ENCODE measurements at regions not wholly inside any gene's neighbourhood (a gene's known extent, or its start where the extent isn't known, plus 50 kb on each side); places are given as distances from the start of the nearest gene placed in this dataset.
"Not testable (repeated sequence)": the region's sequence is repeated elsewhere in the genome, so short reads cannot be mapped to it uniquely, and the experiment has no call there.

- DNase-seq (ENCODE audit: low spot score): not testable (repeated sequence)
Observed at GRCh38 chr3:154902495-154902894, 177.6 kb upstream of the MME start.

DNA sequence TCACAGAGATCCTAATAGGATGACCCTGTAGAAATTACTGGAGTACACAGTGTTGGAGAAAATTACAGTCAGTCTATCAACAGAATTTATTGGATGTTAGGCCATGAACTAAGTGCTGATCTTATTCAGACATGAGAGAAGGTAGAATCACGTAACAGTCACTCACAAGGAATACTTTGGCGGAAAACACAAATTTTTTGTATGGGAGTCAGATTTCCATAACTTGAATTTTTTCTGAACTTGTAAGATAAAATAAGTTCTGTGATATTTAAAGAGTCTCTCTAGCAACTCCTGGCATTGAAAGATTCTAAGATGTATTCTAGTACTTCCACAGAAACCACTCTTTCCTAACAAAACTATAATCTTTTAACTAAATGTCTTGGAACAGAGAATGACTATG lies 178.8 kb upstream of the MME start:
- DNase-seq (ENCODE audit: low spot score): no peak

DNA sequence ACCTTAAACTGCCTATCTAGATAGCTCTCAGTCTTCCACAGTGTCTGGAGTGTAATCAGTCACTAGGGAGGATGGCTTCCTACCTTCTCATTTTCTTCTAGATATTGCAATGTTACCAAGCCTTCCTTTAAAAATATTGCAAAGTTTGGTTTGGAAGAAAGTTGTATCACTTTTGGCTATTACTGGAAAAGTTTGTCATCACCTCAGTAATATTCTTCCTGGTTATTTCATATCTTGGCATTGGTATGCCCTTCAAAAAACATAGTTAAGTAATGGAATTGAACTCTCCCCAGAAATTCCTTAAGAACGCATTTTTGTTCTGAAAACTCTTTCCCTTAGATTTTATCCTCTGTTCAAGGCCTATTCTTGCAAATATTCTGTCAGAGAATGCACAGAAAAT lies 179.3 kb upstream of the MME start:
- no peak for DNase-seq (ENCODE audit: low spot score)

DNA sequence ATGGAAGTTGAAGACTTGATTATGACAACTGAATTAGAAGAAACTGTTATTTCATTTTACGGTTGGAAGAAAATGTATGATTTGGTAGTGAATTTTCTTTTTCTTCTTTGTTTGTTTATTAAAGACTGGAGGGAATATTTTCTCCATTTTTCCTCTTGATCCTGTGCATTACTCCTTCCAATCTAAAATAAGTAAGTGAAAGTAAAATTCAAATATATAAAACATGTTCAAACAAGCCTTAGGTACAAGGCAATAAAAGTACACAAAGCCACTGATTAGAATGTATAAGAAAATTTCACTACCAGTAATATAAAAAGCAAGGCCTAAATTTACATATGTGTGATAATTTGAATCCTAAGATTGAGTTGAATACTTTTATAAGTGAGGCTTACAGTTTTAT lies 181.2 kb upstream of the MME start:
- DNase-seq (ENCODE audit: low spot score): no peak

- no peak for DNase-seq (ENCODE audit: low spot score)
Observed at GRCh38 chr3:154898443-154898842, 181.7 kb upstream of the MME start.

- DNase-seq (ENCODE audit: low spot score): no peak
Observed at GRCh38 chr3:154893813-154894212, 186.3 kb upstream of the MME start.

DNA sequence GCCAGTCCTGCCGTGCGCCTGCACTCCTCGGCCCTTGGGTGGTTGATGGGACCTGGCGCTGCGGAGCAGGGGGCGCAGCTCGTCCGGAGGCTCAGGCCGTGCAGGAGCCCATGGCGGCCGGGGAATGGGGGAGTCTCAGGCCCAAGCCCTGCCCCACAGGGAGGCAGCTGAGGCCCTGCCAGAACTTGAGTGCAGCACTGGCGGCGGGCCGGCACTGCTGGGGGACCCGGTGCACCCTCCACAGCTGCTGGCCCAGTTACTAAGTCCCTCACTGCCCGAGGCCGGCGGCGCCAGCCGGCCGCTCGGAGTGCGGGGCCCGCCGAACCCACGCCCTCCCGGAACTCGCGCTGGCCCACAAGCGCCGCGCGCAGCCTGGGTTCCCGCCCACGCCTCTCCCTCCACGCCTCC lies 190.9 kb upstream of the MME start:
- no peak for DNase-seq (ENCODE audit: low spot score)

GRCh38 chr3:154887869-154888268 lies 192.2 kb upstream of the MME start:
- no peak for DNase-seq (ENCODE audit: low spot score)

GRCh38 chr3:154886437-154886836 lies 193.7 kb upstream of the MME start:
- no peak for DNase-seq (ENCODE audit: low spot score)

- DNase-seq (ENCODE audit: low spot score): no peak
Observed at GRCh38 chr3:154885418-154885817, 194.7 kb upstream of the MME start.

GRCh38 chr3:154884952-154885351 lies 195.2 kb upstream of the MME start:
- no peak for DNase-seq (ENCODE audit: low spot score)

- DNase-seq (ENCODE audit: low spot score): no peak
Observed at GRCh38 chr3:154875142-154875541, 205.0 kb upstream of the MME start.

DNA sequence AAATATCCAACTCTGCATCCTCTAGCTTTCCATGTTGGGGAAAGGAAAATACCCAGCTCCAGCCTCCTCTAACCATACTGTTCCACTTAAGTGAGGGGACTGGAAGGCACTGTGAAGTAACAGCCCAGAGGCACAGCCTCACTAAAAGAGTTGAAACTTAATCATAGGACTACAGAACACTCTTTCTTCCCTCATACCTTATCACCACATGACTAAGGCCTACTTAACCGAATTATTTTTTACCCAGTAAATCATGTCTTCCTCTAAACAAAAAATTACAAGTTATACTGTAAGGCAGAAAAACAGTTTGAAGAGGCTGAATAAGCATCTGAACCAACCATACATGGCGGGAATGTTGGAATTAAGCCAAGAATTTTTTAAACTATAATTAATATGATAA lies 207.4 kb upstream of the MME start:
- no peak for DNase-seq (ENCODE audit: low spot score)

GRCh38 chr3:154872074-154872473 lies 208.0 kb upstream of the MME start:
- DNase-seq (ENCODE audit: low spot score): no peak

DNA sequence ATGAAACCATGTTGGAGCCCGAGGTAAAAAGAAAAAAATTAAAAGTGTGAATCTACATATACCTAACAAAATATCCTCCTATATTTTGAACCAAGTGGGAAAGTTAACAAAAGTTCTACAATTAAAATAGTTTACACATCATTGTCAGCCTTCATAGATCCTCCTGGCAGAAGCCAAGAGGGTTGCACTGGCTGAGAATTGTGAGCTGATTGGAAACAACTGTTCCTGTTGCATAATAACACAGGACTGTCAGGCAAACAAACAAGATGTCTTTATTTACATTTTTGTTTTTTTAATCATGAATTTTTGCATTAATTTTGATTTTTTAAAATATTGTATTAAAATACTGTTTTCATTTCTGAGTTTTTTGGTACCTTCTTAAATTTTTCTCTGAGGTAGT lies 215.2 kb upstream of the MME start:
- DNase-seq (ENCODE audit: low spot score): no peak

- no peak for DNase-seq (ENCODE audit: low spot score)
Observed at GRCh38 chr3:154862265-154862664, 217.9 kb upstream of the MME start.

DNA sequence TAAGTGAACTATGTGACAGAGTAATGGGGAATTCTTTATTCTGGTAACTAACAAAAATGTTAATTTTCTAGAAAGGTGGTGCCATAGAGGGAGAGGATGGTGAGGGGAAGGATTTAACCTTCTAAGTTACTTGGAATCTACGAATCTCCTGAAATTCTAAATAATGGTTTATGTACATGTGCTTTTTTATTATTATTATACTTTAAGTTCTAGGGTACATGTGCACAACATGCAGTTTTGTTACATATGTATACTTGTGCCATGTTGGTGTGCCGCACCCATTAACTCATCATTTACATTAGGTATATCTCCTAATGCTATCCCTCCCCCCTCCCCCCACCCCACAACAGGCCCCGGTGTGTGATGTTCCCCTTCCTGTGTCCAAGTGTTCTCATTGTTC lies 227.1 kb upstream of the MME start:
- not testable (repeated sequence) for DNase-seq (ENCODE audit: low spot score)

DNA sequence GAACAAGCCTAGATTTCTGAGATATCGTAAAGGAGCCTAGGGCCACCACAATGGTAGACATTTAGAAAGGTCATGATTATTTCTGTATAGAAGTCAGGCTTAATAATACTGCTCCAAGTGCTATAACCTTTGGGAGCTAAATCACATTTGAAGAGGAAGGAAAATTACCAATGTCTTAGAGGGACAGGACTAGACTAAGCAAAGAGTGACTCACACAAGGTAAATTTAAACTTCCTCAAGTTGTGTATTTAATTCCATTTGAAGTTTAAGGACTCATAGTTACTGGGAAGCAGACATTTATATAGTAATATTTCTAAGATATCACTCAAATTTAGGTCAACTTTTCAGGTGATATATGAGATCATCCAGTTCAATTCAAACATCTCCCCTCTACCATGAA lies 227.6 kb upstream of the MME start:
- no peak for DNase-seq (ENCODE audit: low spot score)

- DNase-seq (ENCODE audit: low spot score): no peak
Observed at GRCh38 chr3:154851644-154852043, 228.5 kb upstream of the MME start.

- no peak for DNase-seq (ENCODE audit: low spot score)
Observed at GRCh38 chr3:154850921-154851320, 229.2 kb upstream of the MME start.

DNA sequence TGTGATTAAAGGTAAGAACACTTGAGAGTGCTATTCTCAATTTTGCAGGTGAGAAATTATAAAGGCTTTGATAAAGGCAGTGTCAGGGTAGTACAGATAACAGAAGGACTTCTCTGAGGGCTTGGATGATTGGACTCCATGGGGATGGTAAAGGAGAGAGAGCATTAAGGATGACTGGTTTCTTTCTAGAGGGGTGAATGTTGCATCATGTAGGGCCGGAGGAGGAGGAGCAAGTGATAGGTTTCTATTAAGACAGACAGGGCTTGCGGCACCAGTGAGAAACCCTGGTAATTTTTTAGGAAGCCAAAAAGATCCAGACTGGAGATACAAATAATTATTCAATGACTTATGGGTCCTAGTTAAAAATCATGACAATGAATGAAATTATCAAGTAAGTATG lies 230.7 kb upstream of the MME start:
- DNase-seq (ENCODE audit: low spot score): no peak

DNA sequence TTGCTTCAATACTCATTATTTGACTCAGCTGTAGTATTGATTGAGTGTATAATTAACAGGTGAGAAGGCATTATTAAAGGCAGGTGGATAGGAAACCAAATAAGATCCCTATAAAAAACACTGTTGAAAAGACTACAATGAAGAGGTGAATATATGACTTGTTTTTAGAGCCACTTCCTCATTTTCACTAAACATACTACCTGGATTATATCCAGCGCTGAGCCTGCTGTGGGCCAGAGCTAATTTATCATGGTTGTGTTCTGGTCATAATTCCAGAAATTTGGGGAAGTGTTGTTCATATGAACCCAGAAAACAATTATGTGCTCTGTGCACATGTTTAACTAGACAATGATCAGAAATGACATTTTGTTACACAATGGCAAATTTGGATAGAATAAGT lies 235.3 kb upstream of the MME start:
- no peak for DNase-seq (ENCODE audit: low spot score)

GRCh38 chr3:154843647-154844046 lies 236.5 kb upstream of the MME start:
- no peak for DNase-seq (ENCODE audit: low spot score)

DNA sequence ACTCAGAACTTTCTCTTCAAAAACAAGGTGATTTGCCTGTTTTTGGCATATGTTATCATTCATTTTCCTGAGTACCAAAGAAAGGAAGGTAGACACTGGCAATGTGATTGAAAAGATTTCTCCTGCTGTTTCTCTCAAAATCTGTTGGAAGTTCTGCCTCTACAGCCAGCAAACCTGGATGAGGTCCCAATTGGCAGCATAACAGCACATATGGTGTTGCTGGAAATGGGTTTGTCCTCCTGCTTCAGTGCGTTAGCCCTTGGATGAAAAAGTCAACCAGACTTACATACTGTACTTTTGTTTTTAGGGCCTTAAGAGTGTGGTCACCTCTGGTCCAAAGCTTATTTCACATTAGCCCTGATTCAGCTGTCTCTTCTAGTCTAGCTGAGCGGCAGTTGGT lies 237.6 kb upstream of the MME start:
- DNase-seq (ENCODE audit: low spot score): peak; percentile 18

GRCh38 chr3:154835639-154836038 lies 244.5 kb upstream of the MME start:
- DNase-seq (ENCODE audit: low spot score): no peak
